WTC11 (cell line): ENCODE measurements at regions not wholly inside any gene's neighbourhood (a gene's known extent, or its start where the extent isn't known, plus 50 kb on each side); places are given as distances from the start of the nearest gene placed in this dataset.
"Not testable (repeated sequence)": the region's sequence is repeated elsewhere in the genome, so short reads cannot be mapped to it uniquely, and the experiment has no call there.

Experiments used
- ATAC-seq: fragments of 200-7000 bp; cut with Tn5 transposase; 2 replicates; pipeline ENCODE4 v1.10.0; 2021; ENCODE audit warnings: mild to moderate bottlenecking, moderate library complexity
- CTCF ChIA-PET: fragments of 300-600 bp; sonication (Branson Sonifier 250); formaldehyde crosslinking; loops from one replicate; lab custom pipeline; 2021; ENCODE audit warnings: antibody characterized with exemption; lab: Charles Lee
- POLR2A ChIA-PET: fragments of 350-600 bp; sonication (Branson Sonifier 250); formaldehyde crosslinking; loops from one replicate; lab custom pipeline; 2021; ENCODE audit warnings: antibody characterized with exemption; lab: Charles Lee
- DNase-seq: peaks from one replicate; pipeline ENCODE4 v3.0.0; 2021; ENCODE audit warnings: low spot score
- H3K27ac Mint-ChIP-seq: 2 replicates; pipeline ENCODE4 v1.8.0; 2021; ENCODE audit warnings: mixed read lengths
- H3K27me3 Mint-ChIP-seq: 2 replicates; pipeline ENCODE4 v1.8.0; 2021; ENCODE audit warnings: low read depth, mild to moderate bottlenecking, moderate library complexity, mixed read lengths
- H3K36me3 Mint-ChIP-seq: 2 replicates; pipeline ENCODE4 v1.8.0; 2021; ENCODE audit warnings: mixed read lengths
- H3K4me1 Mint-ChIP-seq: 2 replicates; pipeline ENCODE4 v1.8.0; 2022; ENCODE audit warnings: mixed read lengths
- H3K4me3 Mint-ChIP-seq: 2 replicates; pipeline ENCODE4 v1.8.0; 2021; ENCODE audit warnings: mild to moderate bottlenecking, moderate library complexity, mixed read lengths
- H3K9me3 Mint-ChIP-seq: 2 replicates; pipeline ENCODE4 v1.8.0; 2021; ENCODE audit warnings: mixed read lengths
- ATF6 ChIP-seq: sonication (generic); formaldehyde crosslinking; IDR thresholded peaks from 2 replicates; pipeline ENCODE4 v1.8.1; 2023; ENCODE audit warnings: mild to moderate bottlenecking, missing genetic modification reagents
- ERG ChIP-seq: fragments of 250-450 bp; sonication (Bioruptor Pico); IDR thresholded peaks from 2 replicates; pipeline ENCODE4 v1.8.0; 2021; ENCODE audit warnings: mild to moderate bottlenecking
- FOXJ3 ChIP-seq: sonication (generic); formaldehyde crosslinking; IDR thresholded peaks from 2 replicates; pipeline ENCODE4 v1.9.0; 2021; ENCODE audit warnings: missing genetic modification reagents, mild to moderate bottlenecking, borderline replicate concordance
- GABPB1 ChIP-seq: sonication (generic); formaldehyde crosslinking; IDR thresholded peaks from 2 replicates; pipeline ENCODE4 v1.8.1; 2023; ENCODE audit warnings: mild to moderate bottlenecking, missing genetic modification reagents
- JAZF1 ChIP-seq: fragments of 250-450 bp; sonication (Bioruptor Pico); IDR thresholded peaks from 2 replicates; pipeline ENCODE4 v1.9.0; 2021; ENCODE audit warnings: moderate library complexity, mild to moderate bottlenecking, inconsistent platforms
- NFE2L1 ChIP-seq: sonication (generic); formaldehyde crosslinking; IDR thresholded peaks from 2 replicates; pipeline ENCODE4 v1.8.1; 2023; ENCODE audit warnings: missing genetic modification reagents
- NR1H2 ChIP-seq: sonication (generic); formaldehyde crosslinking; IDR thresholded peaks from 2 replicates; pipeline ENCODE4 v1.9.0; 2021; ENCODE audit warnings: mild to moderate bottlenecking, moderate library complexity, missing genetic modification reagents
- RELA ChIP-seq: sonication (generic); formaldehyde crosslinking; IDR thresholded peaks from 2 replicates; pipeline ENCODE4 v1.8.1; 2022; ENCODE audit warnings: missing genetic modification reagents, mild to moderate bottlenecking, borderline replicate concordance
- TCF7 ChIP-seq: sonication (generic); formaldehyde crosslinking; IDR thresholded peaks from 2 replicates; pipeline ENCODE4 v1.8.0; 2022; ENCODE audit warnings: mild to moderate bottlenecking, low read depth, missing genetic modification reagents, moderate library complexity
- ZBTB21 ChIP-seq: sonication (generic); formaldehyde crosslinking; IDR thresholded peaks from 2 replicates; pipeline ENCODE4 v1.8.1; 2023; ENCODE audit warnings: mild to moderate bottlenecking, missing genetic modification reagents, borderline replicate concordance
- ZNF121 ChIP-seq: sonication (generic); formaldehyde crosslinking; IDR thresholded peaks from 2 replicates; pipeline ENCODE4 v1.8.0; 2023; ENCODE audit warnings: missing genetic modification reagents
- ZNF232 ChIP-seq: sonication (generic); formaldehyde crosslinking; IDR thresholded peaks from 2 replicates; pipeline ENCODE4 v1.8.0; 2022; ENCODE audit warnings: mild to moderate bottlenecking, missing genetic modification reagents
- TF ChIP-seq, protein P1 (sequence below): fragments of 200-600 bp; IDR thresholded peaks from 2 replicates; pipeline ENCODE4 v1.8.0; 2022; ENCODE audit warnings: antibody characterized with exemption
- TF ChIP-seq, protein P2 (sequence below): sonication (generic); formaldehyde crosslinking; IDR thresholded peaks from 2 replicates; pipeline ENCODE4 v1.8.1; 2023; ENCODE audit warnings: mild to moderate bottlenecking, moderate library complexity, missing genetic modification reagents
- TF ChIP-seq, protein P3 (sequence below): fragments of 250-450 bp; sonication (Bioruptor Pico); IDR thresholded peaks from 2 replicates; pipeline ENCODE4 v1.9.0; 2021; ENCODE audit warnings: moderate library complexity, mild to moderate bottlenecking, inconsistent platforms, borderline replicate concordance

DNA sequence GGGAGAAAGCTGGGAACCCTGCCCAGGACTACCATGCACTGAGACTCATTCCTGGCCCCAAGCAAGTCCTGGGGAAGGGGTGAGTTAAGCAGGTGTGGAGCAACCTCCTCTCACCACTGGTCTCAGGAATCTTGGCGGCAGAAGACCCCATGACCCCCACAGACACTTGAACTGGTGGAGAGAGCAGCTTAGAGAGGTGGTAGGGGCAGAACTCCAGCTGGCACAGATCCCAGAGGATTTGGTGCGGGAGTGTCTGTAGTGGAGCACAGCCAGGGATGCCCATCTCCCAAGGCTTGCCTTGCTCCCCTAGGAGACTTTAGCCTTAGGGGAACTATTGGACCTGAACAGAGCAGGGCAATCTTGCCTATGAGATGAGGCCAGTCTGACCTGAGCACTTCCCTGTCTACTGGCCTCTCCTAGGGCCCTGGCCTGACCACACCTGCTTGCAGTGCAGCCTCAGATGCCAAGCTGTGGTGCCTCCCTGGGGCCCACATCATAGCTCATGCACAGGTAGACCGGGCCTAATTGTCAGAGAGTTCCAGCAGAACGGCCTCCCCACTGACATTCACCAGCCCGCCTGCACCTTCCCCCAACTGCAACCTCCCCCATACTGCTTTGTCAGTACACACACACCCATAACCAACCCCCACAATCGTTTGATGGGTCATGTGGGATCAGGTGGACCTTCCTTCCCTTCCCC is 78.0 kb downstream of the NAA11 start:
- H3K36me3 Mint-ChIP-seq = peaks cover 20% of the 10 kb centered on the region
- H3K27ac Mint-ChIP-seq = no peak overlapping the region
- no peaks in the 10 kb centered on the region for H3K4me1 Mint-ChIP-seq
- no peak overlapping the region for H3K4me3 Mint-ChIP-seq
- ChIA-PET POLR2A (no interaction called here), CTCF (no interaction called here)
- H3K9me3 Mint-ChIP-seq = peaks cover 40% of the 10 kb centered on the region
- DNase-seq = no peak
- no peak for ATAC-seq
- no peaks in the 10 kb centered on the region for H3K27me3 Mint-ChIP-seq
- TF ChIP-seq NFE2L1 (CRISPR knock-in tag) = no peak

DNA sequence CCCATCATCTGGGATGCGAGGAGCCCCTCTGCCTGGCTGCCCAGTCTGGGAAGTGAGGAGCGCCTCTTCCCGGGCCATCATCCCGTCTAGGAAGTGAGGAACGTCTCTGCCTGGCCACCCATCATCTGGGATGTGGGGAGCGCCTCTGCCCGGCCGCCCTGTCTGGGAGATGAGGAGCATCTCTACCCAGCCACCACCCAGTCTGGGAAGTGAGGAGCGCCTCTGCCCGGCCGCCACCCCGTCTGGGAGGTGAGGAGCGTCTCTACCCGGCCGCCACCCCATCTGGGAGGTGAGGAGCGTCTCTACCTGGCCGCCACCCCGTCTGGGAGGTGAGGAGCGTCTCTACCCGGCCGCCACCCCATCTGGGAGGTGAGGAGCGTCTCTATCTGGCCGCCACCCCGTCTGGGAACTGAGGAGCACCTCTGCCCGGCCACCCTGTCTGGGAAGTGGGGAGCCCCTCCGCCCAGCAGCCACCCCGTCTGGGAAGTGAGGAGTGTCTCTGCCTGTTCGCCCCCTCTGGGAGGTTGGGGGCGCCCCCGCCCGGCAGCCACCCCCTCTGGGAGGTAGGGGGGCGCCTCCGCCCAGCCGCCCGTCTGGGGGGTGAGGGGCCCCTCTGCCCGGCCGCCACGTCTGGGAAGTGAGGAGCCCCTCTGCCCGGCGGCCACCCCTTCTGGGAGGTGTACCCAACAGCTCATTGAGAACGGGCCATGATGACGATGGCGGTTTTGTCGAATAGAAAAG is 80.5 kb downstream of the NAA11 start:
- H3K27me3 Mint-ChIP-seq, DNase-seq, POLR2A ChIA-PET, H3K4me3 Mint-ChIP-seq, CTCF ChIA-PET, H3K27ac Mint-ChIP-seq, ATAC-seq, H3K4me1 Mint-ChIP-seq: not testable (repeated sequence)
- peaks cover 20% of the 10 kb centered on the region for H3K36me3 Mint-ChIP-seq
- peaks cover 26% of the 10 kb centered on the region for H3K9me3 Mint-ChIP-seq

- H3K36me3 Mint-ChIP-seq = peaks cover 16% of the 10 kb centered on the region
- peaks cover 9% of the 10 kb centered on the region for H3K9me3 Mint-ChIP-seq
- POLR2A ChIA-PET = no interaction called here
- ATAC-seq (peak; percentile 86), DNase-seq (no peak)
- H3K27me3 Mint-ChIP-seq = no peaks in the 10 kb centered on the region
- no peak overlapping the region for H3K4me3 Mint-ChIP-seq
- CTCF ChIA-PET = interaction anchor here (0.5 to 1.2 kb wide), 2 partner anchors 14 to 1095 kb away, joined by 3 read pairs; no protein-coding TSS in a partner anchor
- no peak overlapping the region for H3K27ac Mint-ChIP-seq
- TF ChIP-seq, protein P1, sequence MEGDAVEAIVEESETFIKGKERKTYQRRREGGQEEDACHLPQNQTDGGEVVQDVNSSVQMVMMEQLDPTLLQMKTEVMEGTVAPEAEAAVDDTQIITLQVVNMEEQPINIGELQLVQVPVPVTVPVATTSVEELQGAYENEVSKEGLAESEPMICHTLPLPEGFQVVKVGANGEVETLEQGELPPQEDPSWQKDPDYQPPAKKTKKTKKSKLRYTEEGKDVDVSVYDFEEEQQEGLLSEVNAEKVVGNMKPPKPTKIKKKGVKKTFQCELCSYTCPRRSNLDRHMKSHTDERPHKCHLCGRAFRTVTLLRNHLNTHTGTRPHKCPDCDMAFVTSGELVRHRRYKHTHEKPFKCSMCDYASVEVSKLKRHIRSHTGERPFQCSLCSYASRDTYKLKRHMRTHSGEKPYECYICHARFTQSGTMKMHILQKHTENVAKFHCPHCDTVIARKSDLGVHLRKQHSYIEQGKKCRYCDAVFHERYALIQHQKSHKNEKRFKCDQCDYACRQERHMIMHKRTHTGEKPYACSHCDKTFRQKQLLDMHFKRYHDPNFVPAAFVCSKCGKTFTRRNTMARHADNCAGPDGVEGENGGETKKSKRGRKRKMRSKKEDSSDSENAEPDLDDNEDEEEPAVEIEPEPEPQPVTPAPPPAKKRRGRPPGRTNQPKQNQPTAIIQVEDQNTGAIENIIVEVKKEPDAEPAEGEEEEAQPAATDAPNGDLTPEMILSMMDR = peak; percentile 28; the same call in 1 of the 2 replicates
- TF ChIP-seq ZNF121 = no peak
- no peaks in the 10 kb centered on the region for H3K4me1 Mint-ChIP-seq
Observed at GRCh38 chr4:79241846-79242245, 84.0 kb downstream of the NAA11 start.

DNA sequence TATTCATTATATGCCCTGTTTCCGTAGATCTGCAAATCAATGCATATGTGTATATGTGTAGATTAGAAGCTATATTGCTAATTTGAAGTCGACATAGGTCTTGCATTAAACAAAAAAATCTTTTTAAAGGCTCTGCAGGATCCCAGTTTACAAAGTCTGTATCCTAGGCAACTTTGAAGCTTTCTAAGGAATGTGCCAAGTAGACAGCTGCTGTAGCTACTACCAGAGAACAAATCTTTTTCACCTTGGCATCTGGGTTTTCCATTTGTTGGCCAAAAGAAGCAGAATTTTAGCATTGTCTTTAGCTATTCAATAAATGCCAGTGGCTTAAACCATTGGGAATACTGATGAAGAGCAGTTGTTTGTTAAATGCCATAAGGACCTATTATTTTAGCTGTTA is 88.0 kb downstream of the NAA11 start:
- CTCF ChIA-PET = interaction anchor here (0.6 to 1.1 kb wide), 2 partner anchors 284 to 411 kb away, joined by 3 to 4 read pairs; no protein-coding TSS in a partner anchor
- no peaks in the 10 kb centered on the region for H3K9me3 Mint-ChIP-seq

More for the DNA sequence above, 88.0 kb downstream of the NAA11 start:
- no peaks in the 10 kb centered on the region for H3K27me3 Mint-ChIP-seq
- TF ChIP-seq NR1H2 (no peak), FOXJ3 (CRISPR knock-in tag) (no peak), ZNF232 (CRISPR knock-in tag) (no peak), NFE2L1 (CRISPR knock-in tag) (no peak), ATF6 (CRISPR knock-in tag) (no peak), TCF7 (CRISPR knock-in tag) (no peak), RELA (CRISPR knock-in tag) (no peak), GABPB1 (CRISPR knock-in tag) (no peak), ZBTB21 (CRISPR knock-in tag) (no peak), JAZF1 (no peak), ERG (CRISPR knock-in tag) (no peak)
- TF ChIP-seq, protein P2, sequence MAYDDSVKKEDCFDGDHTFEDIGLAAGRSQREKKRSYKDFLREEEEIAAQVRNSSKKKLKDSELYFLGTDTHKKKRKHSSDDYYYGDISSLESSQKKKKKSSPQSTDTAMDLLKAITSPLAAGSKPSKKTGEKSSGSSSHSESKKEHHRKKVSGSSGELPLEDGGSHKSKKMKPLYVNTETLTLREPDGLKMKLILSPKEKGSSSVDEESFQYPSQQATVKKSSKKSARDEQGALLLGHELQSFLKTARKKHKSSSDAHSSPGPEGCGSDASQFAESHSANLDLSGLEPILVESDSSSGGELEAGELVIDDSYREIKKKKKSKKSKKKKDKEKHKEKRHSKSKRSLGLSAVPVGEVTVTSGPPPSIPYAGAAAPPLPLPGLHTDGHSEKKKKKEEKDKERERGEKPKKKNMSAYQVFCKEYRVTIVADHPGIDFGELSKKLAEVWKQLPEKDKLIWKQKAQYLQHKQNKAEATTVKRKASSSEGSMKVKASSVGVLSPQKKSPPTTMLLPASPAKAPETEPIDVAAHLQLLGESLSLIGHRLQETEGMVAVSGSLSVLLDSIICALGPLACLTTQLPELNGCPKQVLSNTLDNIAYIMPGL (CRISPR knock-in tag) = no peak
- TF ChIP-seq, protein P3, sequence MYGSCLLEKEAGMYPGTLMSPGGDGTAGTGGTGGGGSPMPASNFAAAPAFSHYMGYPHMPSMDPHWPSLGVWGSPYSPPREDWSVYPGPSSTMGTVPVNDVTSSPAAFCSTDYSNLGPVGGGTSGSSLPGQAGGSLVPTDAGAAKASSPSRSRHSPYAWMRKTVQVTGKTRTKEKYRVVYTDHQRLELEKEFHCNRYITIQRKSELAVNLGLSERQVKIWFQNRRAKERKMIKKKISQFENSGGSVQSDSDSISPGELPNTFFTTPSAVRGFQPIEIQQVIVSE = no peak
- no peak for ATAC-seq
- no peaks in the 10 kb centered on the region for H3K36me3 Mint-ChIP-seq
- H3K4me3 Mint-ChIP-seq = no peak overlapping the region
- H3K4me1 Mint-ChIP-seq = no peaks in the 10 kb centered on the region
- POLR2A ChIA-PET = no interaction called here
- no peak for DNase-seq
- no peak overlapping the region for H3K27ac Mint-ChIP-seq
